Stomach (tissue), 4 donors: ENCODE measurements at regions not wholly inside any gene's neighbourhood (a gene's known extent, or its start where the extent isn't known, plus 50 kb on each side); places are given as distances from the start of the nearest gene placed in this dataset.

Source experiments
- CTCF ChIP-seq, 7 experiments: fragments of 450-650 bp in 4 of 7; fragments of 200-600 bp in 3 of 7; sonication (generic) in 3 of 7; IDR thresholded peaks; one replicate each; pipeline ENCODE4 v1.5.1; 2016 to 2019; ENCODE audit warnings: antibody characterized with exemption in 7 of 7, control low read depth in 2 of 7, mild to moderate bottlenecking in 1 of 7
- POLR2AphosphoS5 ChIP-seq, 3 donors: sonication (generic); formaldehyde crosslinking; IDR thresholded peaks; one replicate each; pipeline ENCODE4 v1.6.1; 2016; ENCODE audit warnings: antibody characterized with exemption in 3 of 3

- no peak for TF ChIP-seq POLR2AphosphoS5 (IDR thresholded peaks at IDR 0.05)
- TF ChIP-seq CTCF (IDR thresholded peaks at IDR 0.05), result no peak
Measured at GRCh38 chr2:37833423-37833822, 91.7 kb upstream of the RMDN2 start.
